Fibroblast of skin of right quadriceps (primary cell): ENCODE measurements at regions not wholly inside any gene's neighbourhood (a gene's known extent, or its start where the extent isn't known, plus 50 kb on each side); places are given as distances from the start of the nearest gene placed in this dataset.

Experiments
- DNase-seq: peaks from one replicate; pipeline ENCODE4 v3.0.0-alpha.2; 2013

DNA sequence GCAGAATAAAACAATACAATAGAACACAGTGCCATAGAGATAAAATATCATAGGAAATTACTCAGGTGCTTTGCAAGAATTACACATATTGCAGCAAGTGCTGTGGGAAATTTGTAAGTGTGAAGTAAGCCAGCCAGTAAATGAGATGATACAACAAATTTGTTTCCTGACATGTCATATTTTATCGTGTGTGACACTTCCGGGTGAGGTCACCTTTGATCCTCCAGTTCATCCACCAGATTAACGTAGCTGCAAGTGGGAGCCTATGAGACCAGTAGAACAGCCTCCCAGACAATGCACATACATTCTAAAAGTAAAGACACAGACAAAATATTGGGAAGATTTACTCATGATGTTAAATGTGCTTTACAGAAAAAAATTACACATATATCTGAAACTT is 72.2 kb downstream of the PRDM9 start:
- no peak for DNase-seq

DNA sequence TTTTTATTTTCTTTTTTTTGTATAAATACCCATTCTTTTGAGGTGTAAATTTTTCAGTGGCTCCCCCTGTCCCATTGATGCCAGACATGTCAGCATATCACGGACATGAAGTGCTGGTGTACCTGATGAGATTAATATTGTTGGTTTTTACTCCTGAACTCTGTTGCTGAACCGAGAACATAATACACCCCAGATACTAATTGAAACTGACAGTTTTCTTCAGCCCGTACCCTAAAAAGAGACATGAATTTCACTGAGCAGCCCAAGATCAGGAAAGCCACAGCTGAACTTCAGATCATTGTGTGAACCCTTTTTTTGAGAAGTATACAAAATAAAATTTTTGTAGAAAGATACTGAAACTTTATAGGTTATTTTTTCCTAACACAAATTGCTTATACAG is 75.7 kb downstream of the PRDM9 start:
- no peak for DNase-seq

DNA sequence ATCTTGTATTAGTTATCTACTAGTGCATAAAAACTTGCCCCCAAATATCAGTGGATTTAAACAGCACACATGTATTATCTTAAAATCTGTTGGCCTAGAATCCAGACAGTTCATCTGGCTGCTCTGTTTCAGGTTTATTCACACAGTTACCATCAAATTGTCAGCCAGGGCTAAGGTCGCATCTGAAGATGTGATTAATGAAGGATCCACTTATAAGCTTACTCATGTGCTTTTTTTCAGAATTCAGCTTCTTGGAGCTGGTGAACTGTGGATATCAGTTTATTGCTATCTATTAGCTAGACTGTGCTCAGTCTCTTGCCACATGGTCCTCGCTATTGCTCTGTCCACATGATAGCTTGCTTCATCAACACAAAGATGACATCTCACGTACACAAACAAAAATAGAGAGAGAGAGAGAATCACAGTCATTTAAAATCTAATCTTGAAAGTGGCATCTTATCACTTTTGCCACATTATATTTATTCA is 81.5 kb downstream of the PRDM9 start:
- DNase-seq: no peak

DNA sequence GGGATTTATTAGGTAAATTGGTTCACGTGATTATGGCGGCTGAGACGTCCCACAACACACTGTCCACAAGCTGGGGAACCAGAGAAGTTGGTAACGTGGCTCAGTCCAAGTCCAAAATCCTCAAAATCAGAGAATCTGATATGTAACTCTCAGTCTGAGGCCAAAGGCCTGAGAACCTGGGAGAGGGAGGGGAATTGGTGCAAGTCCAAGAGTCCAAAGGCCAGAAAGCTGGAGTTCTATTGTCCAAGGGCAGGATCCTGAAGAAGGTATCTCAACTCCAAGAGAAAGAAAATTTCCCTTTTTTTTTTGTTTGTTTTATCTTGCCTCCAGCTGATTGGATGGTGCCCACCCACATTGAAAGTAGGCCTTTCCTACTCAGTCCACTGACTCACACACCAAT is 83.8 kb downstream of the PRDM9 start:
- DNase-seq: no peak

DNA sequence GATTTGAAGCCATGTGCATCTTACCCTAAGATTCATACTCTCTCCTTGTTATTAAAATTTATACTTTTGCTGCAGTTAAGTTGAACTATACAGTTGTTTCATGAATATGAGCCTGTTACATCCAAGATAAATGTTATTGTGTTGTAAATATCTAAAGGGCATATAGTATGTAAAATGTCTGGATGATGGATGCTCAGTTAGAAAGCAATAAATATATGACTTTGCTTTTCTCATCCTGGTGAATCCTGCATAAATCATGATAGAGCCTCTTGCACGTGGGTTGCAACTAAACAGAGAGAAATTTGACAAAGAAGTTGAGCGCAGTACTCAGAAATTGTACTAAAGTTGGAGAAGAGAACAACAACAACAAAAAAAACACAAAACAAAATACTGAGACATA is 99.5 kb downstream of the PRDM9 start:
- no peak for DNase-seq

DNA sequence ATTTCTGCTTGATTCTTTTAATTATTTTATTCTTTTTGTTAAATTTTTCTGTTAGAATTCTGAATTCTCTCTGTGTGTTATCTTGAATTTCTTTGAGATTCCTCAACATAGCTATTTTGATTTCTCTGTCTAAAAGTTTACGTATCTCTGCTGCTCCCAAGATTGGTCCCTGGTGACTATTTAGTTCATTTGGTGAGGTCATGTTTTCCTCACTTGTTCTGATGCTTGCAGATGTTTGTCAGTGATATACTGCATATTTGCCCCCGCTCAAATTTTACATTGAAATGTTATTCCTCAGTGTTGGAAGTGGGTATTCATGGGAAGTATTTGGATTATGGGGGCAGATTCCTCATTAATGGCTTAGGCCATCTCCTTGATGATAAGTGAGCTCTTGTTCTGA is 105.3 kb downstream of the PRDM9 start:
- no peak for DNase-seq

DNA sequence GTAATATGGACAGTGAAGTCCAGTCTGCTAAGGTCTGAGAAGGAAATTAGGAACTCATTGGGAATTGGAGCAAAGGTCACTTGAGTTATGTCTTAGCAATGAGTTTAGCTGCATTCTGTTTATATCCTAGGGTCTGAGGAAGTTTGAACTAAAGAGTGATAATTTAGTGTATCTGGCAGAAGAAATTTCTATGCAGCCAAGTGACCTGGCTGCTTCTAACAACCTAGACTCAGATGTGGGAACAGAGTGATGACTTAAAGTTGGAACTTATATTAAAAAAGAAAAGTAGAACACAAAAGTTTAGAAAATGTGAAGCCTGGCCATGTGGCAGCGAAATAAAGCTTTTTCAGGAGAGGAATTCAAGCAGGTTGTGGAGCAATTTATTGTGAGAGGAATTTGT is 106.2 kb downstream of the PRDM9 start:
- DNase-seq: no peak

DNA sequence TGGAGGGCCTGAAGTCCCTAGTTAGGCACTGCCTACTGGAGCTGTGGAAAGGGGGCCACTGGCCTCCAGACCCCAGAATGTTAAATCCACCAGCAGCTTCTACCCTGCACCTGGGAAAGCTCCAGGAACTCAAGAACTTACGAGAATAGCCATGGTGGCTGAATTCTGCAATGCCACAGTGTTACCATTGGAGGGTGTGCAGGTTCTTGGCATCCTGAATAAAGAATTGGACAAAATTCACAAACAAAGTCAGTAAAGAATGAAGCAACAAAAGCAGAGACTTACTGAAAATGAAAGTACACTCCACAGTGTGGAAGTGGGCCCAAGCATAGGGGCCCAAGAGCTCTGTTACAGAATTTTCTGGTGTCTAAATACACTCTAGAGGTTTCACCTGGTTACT is 107.0 kb downstream of the PRDM9 start:
- no peak for DNase-seq

DNA sequence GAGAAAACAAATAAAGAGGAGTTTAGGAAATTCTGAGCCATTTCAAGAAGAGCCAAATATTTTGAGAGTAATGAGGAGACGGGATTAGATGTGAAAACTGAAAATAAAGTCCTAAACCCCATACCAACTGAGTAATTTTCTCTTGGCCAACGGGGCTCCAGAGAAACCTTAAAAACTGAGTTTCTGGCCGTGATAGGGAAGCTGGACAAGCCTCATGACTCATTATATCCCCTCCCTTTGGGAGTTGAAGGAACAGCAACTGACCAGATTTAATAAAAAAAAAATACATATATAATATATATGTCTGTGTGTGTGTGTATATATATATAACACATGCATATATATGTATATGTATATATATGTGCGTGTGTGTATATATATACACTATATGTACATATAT is 119.6 kb downstream of the PRDM9 start:
- no peak for DNase-seq

DNA sequence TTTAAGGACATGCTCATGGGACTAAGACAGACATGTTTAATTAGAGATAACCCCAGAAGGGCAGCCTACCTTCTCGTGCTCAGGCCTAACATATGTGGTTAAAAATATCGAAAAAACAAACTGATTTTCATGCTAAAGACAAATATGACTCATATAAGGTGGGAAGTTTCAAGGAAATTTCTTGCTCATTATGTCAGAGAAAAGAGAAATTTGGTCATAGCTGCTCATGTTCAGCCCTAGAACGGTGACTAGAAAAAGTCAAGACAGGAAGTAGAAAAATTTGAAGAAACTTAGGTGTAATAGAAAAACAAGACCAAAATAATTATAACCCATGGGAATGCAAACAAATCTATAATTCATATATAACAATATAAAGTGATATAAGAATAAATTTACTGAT is 120.6 kb downstream of the PRDM9 start:
- DNase-seq: no peak

DNA sequence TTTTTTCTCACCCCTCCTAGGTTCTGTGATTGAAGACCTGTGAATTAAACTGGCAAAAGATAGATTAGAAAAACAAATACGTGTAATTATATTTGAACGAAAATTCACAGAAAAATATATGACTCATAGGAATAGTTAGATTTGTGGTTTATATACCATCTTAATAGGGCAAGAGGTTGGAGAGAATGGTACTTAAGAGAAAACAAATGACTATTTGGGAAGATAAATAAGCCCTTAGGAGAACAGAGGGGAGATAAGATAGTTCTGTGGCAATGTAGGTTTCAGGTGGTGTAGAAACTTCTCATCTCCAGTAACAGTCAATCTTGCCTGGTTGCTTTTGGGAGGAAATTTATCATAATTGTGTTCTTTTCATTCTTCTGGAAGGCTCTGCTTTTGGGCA is 122.0 kb downstream of the PRDM9 start:
- DNase-seq: no peak

DNA sequence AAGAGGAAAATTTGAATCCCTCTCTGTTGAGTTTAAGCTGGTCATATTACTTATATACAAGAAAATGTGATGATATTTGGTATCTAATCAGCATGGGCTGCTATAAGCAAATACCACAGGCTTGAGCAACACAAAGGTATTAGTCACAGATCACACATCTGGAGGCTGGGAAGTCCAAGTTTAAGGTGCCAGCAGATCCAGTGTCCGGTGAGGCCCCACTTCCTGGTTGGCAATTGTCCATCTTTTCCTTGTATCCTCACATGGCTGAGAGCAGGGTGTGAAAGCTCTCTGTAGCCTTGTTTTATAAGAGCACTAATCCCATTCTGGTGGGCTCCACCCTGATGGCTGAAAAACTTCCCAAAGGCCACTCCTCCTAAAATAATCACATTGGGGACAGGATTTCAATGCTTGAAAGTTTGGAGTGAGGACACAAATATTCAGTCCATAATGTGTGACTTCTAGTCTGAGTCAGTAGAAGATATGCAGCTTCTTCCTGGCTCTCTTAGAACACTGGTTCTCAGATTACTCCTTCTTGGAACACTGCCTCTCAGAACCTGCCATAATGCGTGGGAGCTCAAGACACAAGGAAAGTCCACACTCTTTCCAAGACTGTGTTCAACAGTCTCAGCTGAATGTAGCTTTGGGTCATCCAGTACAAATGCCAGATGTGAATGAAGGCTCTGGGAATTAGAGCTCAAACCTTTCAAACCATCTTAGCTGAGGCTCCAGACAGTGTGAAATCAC is 124.1 kb downstream of the PRDM9 start:
- DNase-seq: peak; percentile 44

DNA sequence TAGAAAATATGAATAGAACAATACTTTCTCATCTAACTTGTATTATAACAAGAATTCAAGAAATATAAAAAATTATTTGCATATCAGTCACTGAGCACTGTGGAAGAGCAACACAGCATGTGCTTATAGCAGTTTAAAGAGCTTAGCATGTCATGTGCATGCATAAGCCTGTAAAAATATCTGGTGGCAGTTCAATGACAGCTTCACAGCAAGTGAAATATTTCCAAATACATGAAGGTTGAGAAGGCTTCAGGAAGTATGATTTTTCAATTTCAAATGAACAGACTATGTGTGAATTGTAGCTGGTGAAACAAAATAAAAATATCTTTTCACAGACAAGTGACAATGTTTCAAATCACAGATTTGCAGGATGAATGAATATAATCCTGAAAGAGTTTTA is 128.5 kb downstream of the PRDM9 start:
- DNase-seq: no peak

DNA sequence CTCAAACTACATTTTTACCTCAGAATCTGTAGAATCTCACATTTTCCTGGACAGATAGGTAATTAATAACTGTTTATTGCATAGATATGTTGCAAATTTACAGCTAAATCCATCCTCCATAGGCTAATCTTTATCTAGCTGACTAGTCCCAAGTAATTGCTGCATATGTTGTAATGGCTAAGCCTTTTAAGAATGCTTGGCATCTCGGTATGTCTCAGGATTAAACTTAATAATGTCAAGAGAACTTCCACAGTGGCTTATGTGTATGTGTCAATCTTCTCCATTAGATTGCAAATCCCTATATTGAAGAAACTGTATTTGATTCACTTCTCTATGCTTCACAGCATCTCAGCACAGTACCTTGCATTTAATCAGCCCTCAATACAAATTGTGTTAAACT is 131.9 kb downstream of the PRDM9 start:
- DNase-seq: no peak

DNA sequence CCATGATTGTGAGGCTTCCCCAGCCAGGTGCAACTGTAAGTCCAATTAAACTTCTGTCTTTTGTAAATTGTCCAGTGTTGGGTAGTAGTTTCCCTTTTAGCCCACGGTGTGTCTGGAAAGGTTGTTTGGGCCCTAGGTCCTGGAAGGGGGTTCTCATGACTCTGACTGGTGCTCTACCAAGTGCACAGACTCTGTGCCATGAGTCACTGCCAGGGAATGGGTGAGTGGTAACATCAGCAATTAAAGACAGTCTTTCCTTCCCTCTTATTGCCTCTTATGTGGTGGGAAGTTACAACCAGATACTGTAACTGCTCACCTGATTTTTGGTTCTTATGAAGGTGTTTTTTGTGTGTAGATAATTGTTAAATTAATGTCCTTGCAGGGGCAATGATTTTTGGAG is 141.2 kb downstream of the PRDM9 start:
- no peak for DNase-seq

DNA sequence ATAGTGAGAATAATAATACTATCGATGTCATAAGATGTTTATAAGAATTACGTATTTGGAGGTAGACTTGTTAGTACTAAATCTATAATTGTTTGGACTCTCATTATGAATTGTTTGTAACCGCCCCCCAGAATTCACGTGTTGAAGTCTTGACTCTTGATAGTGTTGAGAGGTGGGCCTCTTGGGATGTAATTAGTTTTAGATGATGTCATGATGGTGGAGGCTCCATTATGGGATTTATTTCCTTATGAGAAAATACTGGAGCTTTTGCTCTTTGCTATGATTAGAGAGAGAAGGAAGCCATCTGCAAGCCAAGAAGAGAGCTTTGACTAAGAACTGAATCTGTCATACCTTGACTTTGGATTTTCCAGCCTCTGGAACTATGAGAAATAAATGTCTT is 142.2 kb downstream of the PRDM9 start:
- no peak for DNase-seq

DNA sequence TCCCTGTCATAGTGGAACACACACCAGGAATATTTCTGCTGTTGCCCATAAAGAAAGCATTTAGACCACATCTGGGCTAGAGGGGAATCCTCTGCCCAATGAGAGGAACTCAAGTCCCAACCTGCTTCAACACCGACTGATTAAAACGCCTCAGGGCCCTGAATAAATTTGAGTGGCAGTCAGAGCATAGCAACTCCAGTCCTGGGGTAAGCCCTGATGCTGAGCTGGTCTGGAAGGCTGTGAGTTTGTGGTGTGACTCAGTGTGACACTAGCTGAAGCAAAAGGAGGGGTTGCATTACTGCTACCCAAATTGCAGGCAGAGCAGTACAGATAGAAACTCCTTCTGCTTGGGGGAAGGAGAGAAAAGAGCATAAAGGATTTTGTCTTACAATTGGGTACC is 148.3 kb downstream of the PRDM9 start:
- no peak for DNase-seq

DNA sequence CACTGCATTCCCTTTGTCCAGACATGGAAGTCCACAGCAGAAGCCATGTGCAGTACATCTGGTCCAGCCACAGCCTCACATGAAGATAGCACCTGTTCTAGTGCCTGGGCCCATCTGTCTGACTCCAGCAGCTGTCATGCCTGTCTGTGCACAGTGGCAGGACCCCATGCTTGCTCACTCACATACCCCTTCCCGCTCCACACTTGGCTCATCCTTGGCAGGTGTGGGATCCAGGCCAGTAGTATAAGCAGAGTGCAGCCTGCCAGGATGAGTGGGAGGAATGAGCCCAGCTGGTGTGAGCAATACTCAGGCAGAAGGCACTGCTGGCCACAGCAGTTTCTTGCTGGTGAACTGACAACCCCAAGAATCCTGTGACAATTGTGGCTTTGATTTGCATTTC is 168.0 kb downstream of the PRDM9 start:
- no peak for DNase-seq

DNA sequence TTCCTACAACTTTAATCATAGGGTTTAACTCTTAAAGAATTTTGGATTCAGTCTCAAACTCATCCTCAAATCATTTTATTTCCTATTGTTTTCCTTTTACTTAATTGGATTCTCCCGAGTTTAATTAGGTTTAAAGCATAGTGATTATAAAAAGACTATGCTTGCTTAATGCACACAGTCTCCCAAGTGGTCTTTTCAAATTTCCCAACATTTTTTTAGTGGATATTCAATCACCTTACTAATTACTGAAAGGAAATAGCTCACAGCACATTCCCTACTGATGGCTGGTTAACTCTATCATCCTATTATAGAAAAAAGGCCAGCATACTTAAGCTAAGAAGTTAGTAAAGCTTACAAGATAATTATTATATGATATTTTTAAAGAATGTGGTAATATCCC is 170.6 kb downstream of the PRDM9 start:
- no peak for DNase-seq

DNA sequence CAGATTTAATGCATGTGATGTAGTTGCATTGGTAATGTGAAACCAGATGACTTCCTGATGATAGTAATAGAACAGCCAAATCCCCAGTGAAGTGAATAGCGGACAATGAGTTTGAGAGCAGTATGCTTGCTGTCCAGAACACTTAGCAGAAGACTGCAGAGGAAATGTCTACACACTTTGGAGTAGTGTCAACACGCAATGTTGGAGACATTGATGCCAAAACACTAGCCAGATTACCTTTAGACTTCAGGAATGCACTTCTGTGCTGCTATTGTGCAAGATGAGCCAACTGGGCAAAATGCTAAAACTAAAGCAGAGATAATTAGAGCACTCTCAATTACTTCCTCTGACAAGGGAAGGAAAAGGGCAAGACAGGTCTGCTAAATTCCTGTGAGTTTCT is 176.7 kb downstream of the PRDM9 start:
- DNase-seq: no peak

DNA sequence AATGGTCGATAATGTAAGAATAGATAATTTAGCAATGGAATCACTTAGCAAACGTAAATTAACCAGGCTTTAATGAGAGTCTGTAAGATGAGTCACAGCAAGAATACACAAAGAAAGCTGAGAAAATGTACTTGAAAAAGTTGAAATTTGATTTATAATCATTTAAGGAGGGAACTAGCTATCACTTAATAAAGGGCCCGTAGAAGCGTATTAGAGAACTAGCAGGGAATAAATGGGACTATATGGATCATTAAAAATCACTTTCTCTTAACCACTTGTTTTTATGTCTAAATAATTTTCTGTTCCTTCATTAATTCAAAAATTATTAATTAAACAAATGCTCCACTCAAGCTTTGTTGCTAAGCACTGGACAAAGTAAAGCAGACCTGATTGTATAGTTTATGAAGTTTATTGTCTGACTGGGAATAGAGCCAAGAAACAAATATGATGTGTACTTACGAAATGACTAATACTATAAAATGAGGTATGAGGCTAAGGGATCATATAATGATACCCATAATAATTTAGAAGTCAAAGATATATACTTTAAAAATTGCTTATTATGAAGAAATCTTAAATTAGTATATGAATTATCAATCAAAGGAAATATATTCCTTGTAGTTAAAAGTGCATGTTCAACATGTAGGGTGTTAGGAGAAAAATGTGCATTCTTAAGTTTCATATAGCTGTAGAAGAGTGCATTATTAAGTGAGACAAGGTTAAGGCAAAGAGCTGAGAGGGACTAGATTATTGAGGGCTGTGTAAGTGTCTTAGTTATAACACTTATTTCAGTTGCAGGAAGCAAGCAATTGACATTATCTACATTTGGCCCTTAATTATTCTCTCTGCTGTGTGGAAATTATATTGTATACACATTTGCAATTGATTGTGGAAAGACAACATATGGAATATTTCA is 196.8 kb downstream of the PRDM9 start:
- no peak for DNase-seq

DNA sequence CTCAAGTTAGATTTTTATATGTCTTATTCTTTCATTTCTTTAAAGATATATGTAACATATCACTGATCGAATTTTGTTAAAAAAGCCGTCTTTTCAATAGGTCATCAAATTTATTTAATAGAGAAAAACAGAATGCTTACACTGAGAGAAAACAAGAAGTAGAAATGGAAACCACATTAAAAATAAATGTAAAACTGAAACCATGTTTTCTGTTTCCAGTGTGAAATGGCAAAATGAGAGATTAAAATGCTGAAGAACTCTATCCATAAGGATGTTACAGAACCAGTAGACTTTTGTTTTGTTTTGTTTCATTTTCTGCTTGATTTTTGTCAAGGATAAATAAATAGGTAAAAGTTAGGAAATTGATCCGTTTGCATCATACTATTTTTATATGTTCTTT is 210.1 kb downstream of the PRDM9 start:
- no peak for DNase-seq

DNA sequence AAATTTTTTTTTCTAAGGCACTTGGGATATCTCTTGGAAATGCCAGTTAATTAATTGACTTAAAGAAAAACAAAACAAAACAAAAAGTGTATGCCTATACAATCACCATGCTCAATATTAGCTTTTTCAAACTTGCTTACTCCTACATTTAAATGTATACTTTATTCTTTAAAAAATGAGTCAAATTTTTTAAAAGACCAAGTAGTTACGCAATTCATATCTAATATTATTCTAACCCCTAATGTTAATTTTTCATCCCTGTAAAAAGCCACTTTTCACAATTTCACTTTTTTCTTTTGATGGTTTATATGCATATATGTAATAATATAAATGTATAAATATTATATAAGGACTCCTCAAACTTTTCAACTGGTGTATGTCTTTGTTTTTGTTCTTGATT is 211.2 kb downstream of the PRDM9 start:
- DNase-seq: no peak

DNA sequence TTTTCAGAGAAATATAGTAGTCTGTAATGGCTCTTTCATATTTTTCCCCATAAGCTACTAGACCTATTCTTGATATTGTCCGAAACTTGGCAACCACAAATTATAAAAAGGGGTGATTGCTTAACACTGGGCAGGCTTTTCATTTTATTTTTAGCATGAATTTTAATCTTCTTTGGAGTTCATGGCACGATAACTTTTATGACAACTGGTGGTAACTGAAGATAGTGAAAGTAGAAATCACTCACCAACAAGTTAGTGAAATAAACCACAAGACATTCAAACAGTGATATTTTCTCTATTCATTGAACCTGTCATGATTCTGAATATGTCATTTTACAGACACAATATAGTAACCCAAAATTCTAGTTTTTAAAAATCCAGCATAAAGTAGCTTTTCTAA is 213.9 kb downstream of the PRDM9 start:
- no peak for DNase-seq
